Upper lobe of right lung (tissue), 1 donor: ENCODE measurements at regions not wholly inside any gene's neighbourhood (a gene's known extent, or its start where the extent isn't known, plus 50 kb on each side); places are given as distances from the start of the nearest gene placed in this dataset.

Experiments used
- ATAC-seq: fragments of 200-7000 bp; cut with Tn5 transposase; one replicate; pipeline ENCODE4 v1.9.1; 2020; ENCODE audit warnings: mild to moderate bottlenecking, moderate library complexity
- DNase-seq: peaks from one replicate; pipeline ENCODE4 v3.0.0-alpha.2; 2020
- H3K27ac ChIP-seq: fragments of 200-600 bp; one replicate; pipeline ENCODE4 v1.8.0; 2022
- H3K27me3 ChIP-seq: fragments of 200-600 bp; one replicate; pipeline ENCODE4 v1.8.0; 2022; ENCODE audit warnings: mild to moderate bottlenecking
- H3K36me3 ChIP-seq: fragments of 200-600 bp; one replicate; pipeline ENCODE4 v1.8.0; 2022
- H3K4me1 ChIP-seq: fragments of 200-600 bp; one replicate; pipeline ENCODE4 v1.8.0; 2022
- H3K4me3 ChIP-seq: fragments of 200-600 bp; one replicate; pipeline ENCODE4 v1.8.0; 2022; ENCODE audit warnings: mild to moderate bottlenecking
- H3K9me3 ChIP-seq: fragments of 200-600 bp; one replicate; pipeline ENCODE4 v1.8.0; 2022
- intact Hi-C: fragments of 100-400 bp; cut with DNase I; formaldehyde crosslinking; loops from one replicate; pipeline ENCODE4 v1.11.0; 2022
- TF ChIP-seq, protein P1 (sequence below): fragments of 200-600 bp; IDR thresholded peaks from one replicate; pipeline ENCODE4 v1.8.0; 2022; ENCODE audit warnings: antibody characterized with exemption
- donor health status: DM: no; HTN: yes; CAD: no; lungs with severe emphysema.

DNA sequence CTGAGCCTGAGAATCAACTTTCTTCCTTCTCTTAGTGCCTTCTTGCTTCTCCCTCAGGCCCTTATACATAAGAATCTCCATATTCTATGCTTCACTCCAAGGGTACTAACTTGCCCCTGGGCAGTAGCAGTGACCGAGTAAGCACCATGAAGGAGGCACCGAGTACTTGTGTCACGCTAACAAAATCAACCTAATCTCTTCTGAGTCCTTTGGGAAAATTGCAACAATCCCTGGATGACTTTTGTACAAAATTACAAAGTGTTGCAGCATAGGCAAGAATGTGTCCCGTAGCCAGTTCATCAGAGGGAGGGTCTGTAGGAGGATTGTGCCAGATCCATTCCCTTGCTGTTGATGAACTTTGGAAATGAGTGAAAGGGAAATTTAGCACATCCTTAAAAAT is 80.4 kb upstream of the EEPD1 start:
- no peaks in the 10 kb centered on the region for H3K9me3 ChIP-seq
- DNase-seq: no peak
- no peak overlapping the region for H3K4me3 ChIP-seq
- ATAC-seq: no peak
- TF ChIP-seq, protein P1, sequence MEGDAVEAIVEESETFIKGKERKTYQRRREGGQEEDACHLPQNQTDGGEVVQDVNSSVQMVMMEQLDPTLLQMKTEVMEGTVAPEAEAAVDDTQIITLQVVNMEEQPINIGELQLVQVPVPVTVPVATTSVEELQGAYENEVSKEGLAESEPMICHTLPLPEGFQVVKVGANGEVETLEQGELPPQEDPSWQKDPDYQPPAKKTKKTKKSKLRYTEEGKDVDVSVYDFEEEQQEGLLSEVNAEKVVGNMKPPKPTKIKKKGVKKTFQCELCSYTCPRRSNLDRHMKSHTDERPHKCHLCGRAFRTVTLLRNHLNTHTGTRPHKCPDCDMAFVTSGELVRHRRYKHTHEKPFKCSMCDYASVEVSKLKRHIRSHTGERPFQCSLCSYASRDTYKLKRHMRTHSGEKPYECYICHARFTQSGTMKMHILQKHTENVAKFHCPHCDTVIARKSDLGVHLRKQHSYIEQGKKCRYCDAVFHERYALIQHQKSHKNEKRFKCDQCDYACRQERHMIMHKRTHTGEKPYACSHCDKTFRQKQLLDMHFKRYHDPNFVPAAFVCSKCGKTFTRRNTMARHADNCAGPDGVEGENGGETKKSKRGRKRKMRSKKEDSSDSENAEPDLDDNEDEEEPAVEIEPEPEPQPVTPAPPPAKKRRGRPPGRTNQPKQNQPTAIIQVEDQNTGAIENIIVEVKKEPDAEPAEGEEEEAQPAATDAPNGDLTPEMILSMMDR: no peak
- H3K36me3 ChIP-seq: no peaks in the 10 kb centered on the region
- no peak overlapping the region for H3K27ac ChIP-seq
- no peaks in the 10 kb centered on the region for H3K27me3 ChIP-seq
- intact Hi-C loops: no loop called here
- no peaks in the 10 kb centered on the region for H3K4me1 ChIP-seq

DNA sequence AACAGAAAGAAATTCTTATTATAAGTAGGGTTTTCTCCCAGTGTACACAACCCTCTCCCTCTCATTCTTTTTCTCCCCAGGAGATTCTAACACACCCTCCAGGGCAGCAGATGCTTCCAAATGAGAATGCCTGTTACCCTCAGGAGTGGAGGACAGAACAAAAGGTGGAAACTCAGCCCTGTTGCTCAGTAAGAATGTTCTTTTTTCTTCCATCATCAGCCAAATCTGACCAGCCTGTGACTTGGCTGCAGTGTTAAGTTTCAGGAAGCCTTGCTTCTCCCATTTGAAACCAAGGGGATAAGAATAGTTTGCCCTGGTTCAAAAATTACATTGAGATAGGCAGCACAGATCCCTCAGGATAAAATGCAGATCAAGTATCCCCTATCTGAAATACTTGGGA is 77.5 kb upstream of the EEPD1 start:
- Histone ChIP-seq H3K27me3 (no peaks in the 10 kb centered on the region), H3K4me1 (no peaks in the 10 kb centered on the region), H3K27ac (no peak overlapping the region), H3K4me3 (no peak overlapping the region), H3K9me3 (no peaks in the 10 kb centered on the region), H3K36me3 (no peaks in the 10 kb centered on the region)
- intact Hi-C loops: no loop called here
- TF ChIP-seq, protein P1: no peak
- ATAC-seq: no peak
- DNase-seq: no peak

DNA sequence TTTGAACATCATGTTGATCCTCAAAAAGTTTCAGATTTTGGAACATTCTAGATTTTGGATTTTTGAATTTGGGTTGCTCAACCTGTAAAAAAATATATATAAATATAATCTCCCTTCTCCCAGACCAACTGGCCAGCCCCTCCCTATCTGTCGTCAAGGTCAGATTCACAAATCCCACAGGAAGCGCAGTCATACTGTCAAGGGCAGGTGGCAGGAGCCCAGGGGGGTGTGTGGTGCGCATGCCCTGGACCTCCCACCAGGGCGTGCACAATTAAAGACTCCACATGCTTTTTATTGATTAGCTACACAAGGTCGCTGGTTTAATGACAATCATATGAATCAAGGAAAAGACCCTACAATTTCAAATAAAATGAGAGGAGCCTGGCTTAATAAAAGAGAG is 77.0 kb upstream of the EEPD1 start:
- no peak overlapping the region for H3K27ac ChIP-seq
- no peaks in the 10 kb centered on the region for H3K4me1 ChIP-seq
- no peaks in the 10 kb centered on the region for H3K9me3 ChIP-seq
- DNase-seq: no peak
- ATAC-seq: no peak
- H3K27me3 ChIP-seq: no peaks in the 10 kb centered on the region
- intact Hi-C loops: no loop called here
- H3K4me3 ChIP-seq: no peak overlapping the region
- TF ChIP-seq, protein P1: no peak
- no peaks in the 10 kb centered on the region for H3K36me3 ChIP-seq

DNA sequence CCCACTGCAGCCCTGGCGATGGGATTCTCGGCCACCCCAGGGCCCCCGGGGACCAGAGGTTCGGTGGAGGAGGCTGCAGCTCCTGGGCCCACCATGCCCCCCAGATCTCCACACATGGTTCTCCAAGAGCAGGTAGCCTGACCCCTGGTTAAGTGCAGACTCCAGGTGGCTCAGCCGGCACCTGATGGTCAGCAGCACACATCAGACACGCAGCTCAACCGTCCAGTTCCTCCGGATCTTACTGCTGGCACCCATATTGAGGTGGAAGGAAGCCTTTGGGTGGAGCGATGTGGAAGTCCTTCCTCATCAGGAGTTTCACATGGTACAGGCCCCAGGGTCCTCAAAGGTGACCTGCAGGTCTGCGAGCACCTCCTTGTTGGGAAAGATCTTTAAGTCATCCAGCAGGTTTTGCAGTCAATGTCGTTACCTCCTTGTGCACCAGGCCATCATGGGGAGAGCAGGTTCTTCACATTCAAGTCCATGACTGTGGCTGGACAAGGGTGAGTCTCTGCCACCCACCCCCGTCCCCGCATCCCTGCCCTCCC is 74.2 kb upstream of the EEPD1 start:
- no peaks in the 10 kb centered on the region for H3K27me3 ChIP-seq
- H3K9me3 ChIP-seq: no peaks in the 10 kb centered on the region
- H3K27ac ChIP-seq: no peak overlapping the region
- H3K36me3 ChIP-seq: no peaks in the 10 kb centered on the region
- ATAC-seq: no peak
- no peaks in the 10 kb centered on the region for H3K4me1 ChIP-seq
- TF ChIP-seq, protein P1: no peak
- no peak overlapping the region for H3K4me3 ChIP-seq
- no peak for DNase-seq
- intact Hi-C loops: no loop called here

DNA sequence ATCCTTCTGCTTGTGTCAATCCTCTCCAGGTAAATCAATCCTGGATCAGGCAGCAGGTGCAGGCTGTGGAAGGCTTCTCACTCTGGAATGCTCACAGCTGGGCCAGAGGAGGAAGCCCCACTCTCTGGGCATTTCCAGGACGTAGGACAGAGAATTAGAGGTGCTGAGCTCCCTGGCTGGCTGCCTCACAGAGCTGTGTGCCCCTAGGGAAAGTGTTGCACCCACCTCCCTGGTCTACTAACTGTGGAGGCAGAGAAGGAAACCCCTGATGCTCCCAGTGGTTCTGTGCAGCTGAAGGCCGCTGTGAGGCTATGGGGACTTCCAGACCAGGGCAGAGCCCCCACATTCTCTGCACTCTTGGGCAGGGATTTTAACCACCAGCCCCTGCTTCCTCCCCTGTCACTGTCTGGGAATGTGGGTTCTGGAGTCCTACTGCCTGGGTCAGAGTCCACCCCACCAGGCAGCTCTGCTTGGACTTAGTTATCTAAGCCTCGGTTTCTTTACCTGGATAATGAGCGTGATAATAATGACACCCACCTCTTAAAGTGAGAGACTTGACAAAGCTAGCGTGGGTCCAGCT is 73.5 kb upstream of the EEPD1 start:
- H3K9me3 ChIP-seq: no peaks in the 10 kb centered on the region
- H3K4me3 ChIP-seq: no peak overlapping the region
- ATAC-seq (no peak), DNase-seq (no peak)
- H3K27ac ChIP-seq: no peak overlapping the region
- TF ChIP-seq, protein P1: no peak
- H3K36me3 ChIP-seq: no peaks in the 10 kb centered on the region
- no peaks in the 10 kb centered on the region for H3K4me1 ChIP-seq
- H3K27me3 ChIP-seq: no peaks in the 10 kb centered on the region
- intact Hi-C loops: no loop called here

DNA sequence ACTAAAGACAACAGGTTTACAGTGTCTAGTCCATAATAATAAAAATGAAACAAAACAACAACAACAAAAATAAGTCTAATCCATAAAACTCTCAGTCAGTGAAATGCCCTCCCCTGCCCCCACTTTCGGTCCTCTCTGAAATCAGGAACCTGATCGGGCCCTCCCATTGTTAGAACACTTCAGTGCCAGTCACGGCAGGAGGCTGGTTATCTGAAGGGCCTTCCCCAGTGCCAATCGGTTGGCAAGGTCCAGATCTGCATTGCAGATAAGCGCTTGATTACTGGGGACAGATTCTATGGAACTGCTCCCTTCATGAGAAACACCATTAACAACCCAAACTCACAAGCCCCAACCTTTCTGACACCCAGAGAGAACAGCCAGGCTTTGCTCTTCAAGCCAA is 72.2 kb upstream of the EEPD1 start:
- H3K27ac ChIP-seq: no peak overlapping the region
- H3K4me3 ChIP-seq: no peak overlapping the region
- no peaks in the 10 kb centered on the region for H3K9me3 ChIP-seq
- intact Hi-C loops: no loop called here
- TF ChIP-seq, protein P1: no peak
- ATAC-seq (no peak), DNase-seq (no peak)
- H3K36me3 ChIP-seq: no peaks in the 10 kb centered on the region
- H3K4me1 ChIP-seq: no peaks in the 10 kb centered on the region
- no peaks in the 10 kb centered on the region for H3K27me3 ChIP-seq
